ENCODE measurements at regions not wholly inside any gene's neighbourhood (a gene's known extent, or its start where the extent isn't known, plus 50 kb on each side); places are given as distances from the start of the nearest gene placed in this dataset.

DNA sequence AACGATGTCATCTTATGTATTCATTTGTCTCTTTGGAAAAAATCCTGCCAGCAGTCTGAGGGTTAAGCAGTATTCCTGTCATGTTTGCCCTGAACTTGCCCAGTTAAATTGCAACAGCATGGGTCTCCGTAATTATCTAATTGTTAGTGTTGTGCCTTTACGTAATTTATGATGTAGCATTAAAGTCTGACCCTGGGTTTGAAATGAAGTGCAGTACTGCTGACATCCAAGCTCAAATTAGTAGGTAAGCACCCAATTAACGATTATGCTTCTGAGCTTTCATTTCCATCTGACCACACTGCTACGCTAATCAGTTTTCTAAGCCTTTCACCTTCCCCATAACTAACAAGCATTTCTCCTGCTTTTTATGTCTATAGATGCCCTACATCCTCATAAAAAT is 241.8 kb downstream of the ARRDC4 start:
- DNase-seq, result no peak

DNA sequence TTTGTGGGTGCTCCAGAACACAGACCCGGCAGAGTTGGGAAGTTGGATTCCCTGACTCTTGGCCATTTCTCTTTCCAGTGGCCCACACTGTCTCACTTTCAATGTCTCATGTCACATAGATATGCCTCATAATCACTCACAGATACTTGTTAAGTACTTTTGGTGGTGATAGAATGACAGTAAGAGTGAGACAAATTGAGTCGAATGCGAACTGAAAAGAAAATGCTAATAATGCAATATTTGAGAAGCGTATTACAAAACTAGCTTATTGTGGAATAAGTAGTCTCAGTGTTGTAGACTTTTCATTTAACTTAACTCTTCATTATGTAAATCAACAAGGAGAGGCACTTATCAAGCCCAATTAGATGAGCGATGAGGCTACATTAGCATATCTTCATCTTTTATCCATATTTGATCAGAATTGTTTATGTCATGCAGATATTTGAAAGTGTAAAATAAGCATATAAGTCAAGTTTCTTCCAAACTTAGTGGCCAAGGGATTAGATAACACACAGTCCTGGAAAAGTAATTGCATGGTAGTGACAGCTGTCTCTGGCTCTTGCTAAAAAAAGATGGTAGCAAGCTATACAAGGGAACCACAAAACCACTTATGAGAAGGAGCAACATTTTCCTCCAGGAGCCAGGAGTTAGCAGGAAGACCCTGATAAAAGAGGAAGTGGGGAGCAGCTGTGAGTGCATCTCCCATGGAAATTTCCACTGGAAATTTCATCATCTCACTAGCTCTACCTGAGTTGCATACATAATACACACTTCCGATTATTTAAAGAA is 243.6 kb downstream of the ARRDC4 start:
- DNase-seq, result no peak

DNA sequence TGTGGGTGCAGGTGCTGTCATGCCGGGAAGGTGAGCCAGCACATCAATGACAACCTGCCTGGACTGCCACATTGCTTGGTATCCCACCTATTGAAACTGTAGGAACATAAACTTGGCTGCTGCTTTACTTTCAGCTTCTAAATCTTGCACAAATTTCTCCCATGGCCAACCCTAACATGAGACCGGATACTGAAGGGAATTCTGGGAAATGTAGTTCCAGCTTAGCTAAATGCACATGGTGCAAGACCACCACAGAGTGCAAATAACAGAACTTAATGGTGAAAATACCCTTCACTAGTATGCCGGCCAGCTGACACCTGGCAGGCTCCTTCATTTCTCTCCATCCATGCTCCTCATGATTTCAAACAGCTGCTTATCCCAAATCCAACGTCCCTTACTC is 247.4 kb downstream of the ARRDC4 start:
- DNase-seq, result no peak

DNA sequence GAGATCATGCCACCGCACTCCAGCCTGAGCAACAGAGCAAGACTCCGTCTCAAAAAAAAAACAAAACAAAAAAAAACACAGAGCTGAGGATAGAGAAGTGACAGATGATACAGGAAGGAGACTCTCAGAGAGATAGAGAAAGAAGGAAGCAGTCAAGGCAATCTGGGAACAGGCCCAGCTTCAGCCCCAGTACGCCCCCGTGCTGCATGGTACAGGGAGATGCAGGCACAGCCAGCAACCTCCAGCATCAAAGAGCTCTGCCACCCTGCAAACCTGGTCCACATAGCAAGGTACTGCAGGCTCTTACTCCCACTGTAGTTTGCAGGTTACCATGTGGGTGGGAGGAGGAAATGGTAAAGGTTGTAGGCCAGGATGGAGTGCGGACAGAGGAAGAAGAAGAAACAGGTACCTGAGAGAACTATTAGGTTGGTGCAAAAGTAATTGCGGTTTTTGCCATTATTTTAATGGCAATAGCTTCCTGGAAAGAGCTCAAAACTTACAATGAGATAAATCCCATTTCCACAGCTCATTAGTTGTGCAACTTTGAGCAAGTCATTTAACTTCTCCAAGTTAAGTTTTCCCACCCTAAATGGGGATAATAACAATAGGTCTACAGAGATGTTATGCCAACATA is 253.0 kb downstream of the ARRDC4 start:
- DNase-seq, result no peak

DNA sequence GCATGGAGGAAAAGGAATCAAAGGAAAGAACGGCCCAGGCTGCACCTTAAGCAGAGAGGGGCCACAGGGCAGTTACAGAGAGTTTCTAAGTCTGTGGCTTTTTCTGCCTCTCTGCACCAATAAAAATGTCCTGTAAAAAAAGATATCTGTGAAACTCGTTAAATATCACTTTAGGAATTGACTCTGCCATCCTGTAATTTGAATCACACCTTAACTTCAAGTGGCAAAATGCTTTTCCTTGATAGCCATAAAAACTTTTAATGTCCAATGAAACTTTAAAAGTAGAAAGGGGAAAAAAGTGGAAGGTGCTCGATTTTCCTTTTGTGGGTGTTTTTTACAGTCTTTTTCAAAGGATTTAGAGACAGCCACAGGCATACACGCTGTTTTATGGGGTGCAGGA is 255.7 kb downstream of the ARRDC4 start:
- no peak for DNase-seq

DNA sequence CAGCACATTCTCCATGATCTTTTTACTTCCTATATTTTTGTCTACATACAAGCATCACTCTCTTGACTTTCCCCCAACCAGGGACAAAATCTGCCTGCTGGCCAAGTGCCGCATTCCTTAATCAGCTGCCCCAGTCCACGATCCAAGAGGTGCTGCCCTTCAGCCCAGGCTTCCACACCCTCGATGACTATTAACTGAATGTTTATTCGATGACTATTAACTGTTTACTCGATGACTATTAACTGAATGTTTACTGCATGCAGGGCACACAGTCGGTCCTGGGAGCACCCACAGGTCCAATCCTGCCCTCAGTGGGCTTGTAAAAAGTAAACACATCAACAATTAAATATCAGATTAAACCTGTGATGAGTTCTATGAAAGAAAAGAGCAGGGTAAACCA is 256.9 kb downstream of the ARRDC4 start:
- DNase-seq, result no peak

DNA sequence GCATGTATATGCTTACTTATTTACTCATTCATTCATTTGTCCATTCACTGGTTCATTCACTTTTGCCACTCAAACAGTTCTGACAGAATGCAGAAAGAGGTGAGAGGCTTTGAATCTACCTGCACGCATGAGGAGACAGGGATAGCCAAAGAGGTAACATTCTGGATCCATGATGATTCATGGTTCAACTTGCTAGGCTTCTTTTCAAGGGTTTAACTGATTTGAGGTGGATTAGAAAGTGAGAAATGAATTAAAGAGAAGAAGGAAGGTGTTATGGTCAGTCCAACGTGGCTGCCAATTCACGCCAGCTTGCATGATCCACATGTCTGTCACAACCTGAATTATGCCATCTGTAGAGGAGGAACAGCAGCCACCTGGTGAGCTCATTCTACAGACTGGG is 260.6 kb downstream of the ARRDC4 start:
- no peak for DNase-seq

DNA sequence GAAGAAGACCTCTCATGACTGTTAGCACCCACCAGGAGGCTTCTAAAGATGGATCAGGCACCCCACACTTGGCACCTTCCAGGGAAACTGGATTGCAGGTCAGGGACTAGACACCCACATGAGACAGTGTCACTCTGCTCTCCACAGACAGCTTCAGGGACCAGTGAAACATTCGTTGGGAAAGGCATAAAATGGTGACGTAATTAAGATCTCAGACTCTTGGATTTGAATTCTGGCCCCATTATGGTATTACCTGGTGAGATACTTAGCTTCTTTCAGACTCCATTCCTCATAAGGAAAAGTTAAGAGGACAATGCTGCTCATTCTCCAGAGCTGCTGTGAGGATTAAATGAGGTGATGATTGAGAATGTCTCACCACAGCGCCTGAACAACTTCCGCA is 261.1 kb downstream of the ARRDC4 start:
- DNase-seq, result no peak

DNA sequence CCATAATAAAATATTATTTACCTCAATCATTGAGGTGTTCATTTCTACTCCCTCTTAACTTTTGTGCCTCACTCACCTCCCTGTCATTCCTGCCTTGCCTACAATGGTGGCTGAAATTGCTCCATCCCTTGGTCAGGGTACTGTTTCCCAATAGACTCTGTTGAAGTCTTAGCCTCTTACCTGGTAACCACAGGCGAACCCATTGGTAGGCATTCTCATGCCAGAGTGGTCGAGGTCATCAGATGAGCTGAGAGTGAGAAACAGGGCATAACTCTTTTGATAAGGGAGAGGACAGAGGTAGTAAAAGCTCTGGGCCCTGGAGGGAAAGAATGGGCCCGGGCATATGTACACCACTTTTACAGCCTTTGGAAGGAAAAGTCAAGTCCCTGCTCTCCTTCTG is 265.6 kb downstream of the ARRDC4 start:
- no peak for DNase-seq

DNA sequence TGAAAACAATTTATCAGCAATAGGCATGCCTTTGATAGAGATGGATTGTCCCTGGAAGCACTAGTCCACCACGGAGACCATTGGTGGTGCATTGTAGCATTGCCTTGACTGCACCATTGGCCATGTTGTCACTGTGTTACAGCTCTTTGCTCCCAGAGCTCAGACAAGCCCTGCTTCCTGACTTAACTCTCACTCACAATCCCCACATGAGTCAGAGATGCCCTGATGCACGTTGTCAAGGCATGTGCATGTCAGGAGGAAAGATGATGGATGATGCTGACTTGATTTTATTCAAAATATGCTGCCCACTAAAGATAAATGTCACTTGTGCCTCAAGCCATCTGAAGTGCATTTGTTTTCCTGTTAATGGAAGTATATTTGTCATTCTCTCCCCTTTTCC is 266.1 kb downstream of the ARRDC4 start:
- no peak for DNase-seq

DNA sequence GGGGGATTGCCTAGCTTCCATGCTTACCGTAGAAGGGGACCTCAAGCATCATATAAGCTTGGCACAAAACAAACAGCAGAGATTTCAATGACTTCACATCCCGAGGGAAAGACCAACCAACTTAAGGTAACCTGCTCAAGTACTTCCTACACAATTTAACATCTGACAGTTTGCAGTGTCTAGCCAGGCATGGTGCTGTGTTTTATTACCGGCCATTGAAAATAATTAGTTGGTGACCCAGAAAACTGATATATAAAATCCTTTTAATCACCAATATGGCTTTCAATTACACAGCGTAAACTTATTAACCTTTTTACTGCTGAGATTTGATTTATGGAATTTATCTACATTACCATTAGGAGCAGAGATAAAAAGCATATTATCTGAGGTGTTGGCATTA is 268.3 kb downstream of the ARRDC4 start:
- no peak for DNase-seq

DNA sequence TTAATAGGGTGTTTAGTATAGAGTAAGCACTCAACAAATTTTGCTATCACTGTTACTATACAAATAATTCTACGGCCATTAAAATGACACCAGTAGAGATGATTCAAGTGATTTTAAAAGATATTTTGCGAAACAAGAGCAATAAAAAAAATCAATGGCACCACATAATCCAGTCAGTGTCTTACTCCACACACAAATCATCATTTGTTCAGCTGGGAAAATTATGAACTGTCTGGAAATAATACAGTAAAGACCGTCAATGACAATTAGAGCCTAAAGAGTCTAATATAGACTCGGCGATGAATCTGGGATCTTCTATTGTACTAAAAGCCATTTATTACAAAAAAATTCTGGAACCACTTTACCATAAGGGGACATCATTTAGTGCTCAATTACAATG is 270.5 kb downstream of the ARRDC4 start:
- DNase-seq, result no peak

DNA sequence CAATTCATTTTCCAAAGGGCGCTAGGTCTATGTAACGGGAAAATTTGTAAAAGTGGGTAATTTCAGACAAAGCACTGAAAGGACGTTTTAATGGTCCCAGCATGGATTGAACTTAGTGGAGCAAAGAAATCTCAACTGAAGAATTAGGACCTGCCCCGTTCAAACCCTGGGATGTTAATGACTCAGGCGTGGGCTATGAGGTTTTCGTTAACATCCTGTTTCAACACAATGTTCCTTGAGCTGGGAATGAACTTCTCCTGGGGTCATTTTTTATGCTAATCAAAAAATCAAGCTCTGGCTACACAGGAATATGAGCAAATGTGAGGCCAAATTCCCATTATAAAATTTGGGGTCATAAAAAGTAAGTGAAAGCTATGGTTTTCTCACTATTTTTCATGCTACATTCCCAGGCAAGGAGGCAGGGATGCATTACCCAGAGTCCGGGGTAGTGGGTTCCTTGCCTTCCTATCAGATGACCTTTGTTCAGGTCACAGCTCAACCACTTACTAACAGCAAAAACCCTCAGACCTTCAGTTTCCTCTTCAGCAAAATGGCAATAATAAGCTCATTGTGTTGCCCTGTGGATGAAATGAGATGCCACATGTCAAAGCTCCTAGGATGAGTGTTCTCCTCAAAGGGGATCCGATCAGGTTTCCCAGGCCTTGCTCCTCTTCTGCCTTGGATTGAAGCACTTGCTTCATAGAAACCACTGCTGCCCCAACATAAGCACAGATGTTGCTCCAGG is 271.4 kb downstream of the ARRDC4 start:
- DNase-seq, result no peak

DNA sequence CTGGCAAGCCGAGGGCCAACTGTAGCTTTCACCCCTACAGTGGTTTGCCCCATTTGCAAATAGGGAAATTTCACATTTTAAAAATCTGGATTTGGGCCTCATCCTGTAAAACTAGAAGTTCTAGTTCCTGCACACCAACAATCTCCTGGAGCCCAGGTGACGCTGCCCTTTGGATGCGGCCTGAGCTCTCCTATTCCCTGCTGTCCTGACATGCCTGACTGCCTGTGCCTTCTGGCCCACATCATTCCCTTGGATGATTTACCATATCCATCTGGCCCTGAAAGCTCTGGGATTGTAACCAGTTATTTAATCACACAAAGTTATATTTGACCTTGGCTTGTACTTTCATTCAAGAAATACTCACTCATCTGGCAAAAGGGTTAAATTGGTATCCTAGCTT is 272.3 kb downstream of the ARRDC4 start:
- DNase-seq, result no peak

DNA sequence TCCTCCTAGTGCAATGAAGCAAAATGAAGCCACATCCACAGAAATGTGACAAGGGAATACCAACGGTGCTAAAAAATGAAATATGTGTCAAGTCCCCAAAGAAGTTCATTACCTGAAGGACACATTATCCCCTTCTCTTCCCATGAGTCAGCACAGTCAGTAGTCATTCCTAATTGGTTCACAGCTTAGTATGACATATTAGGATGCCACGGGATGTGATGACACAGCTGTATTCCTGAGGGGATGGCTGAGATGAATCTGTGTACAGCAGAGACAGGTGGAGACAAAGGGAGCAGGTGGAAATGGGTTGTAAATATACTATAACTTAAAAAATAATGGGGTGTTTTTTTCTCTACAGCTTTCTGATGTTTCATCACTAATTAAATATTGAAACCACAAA is 273.4 kb downstream of the ARRDC4 start:
- DNase-seq, result no peak

DNA sequence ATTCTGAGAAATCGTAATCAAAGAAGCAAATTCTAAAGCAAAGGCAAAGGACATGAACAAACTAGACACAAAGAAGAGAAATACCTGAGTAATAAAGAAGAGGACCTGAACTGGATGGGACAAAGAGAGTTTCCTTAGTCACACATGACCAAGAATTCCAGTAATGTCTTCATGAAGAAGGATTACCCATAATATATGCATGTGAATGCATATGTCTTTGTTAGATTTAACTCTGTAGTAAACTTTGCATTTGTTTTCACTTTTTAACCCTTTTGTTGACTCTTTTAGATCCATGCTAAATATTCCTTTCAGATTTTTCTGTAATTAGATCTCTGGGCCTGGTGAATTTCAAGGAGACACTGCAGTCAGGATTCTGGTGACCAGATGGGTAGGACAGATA is 279.8 kb downstream of the ARRDC4 start:
- no peak for DNase-seq

DNA sequence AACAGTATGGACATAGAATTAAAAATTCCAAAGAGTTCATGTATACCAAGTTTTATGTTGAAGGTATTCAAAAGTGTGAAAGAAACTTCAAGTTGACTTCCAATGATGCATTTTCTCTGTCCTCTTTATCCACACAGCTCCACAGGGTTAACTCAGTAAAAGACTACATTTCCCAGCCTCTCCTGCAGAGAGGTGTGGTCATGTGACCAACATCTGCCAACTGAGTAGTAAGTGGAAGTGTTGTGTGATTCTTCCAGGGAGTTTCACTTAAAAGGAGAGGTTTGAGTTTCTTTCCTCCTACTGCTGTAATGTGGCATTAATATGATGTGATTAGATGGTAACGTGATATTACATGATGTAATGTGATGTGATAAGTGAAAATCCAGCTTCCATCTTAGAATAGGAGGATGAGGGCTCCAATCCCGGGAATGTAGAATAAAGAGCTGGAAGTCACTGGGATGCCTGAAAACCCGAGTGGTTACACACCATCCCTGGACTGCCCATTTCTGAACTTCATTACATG is 280.6 kb downstream of the ARRDC4 start:
- DNase-seq, result no peak

DNA sequence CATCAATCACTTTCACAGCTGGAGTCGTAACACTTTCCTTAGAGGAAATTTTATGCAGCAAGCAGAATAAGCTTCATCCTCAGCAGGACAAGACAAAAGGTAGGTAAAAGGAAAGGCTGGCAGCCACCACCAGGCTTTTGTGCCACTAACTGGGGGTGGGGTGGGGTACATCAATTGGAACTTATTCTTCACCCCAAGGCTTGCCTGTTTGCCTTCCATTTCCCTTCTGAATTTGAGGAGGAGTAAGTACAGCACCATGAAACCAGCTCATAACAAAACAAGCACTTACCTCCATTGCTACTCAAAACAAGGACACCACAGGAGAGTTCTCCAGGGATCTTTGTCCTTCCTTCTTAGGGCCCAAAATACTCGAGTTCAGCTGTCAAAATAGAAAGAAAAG is 296.8 kb downstream of the ARRDC4 start:
- no peak for DNase-seq

DNA sequence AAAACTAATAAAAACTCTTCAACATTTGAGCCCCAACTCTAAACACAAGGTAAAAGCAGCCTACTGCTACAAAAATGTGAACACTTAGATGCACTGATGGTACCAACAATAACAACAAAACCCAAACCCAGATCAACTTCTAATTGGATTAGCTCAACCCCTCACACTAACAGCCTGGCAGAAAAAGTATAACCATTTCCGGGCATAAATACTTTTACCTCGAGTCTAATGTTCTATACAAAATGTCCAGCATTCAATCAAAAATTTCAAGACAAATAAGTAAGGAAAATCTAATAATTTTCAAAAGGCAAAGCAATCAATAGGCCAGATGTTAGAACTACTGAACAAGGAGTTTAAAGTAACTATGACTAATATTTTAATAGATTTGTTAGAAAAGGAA is 303.3 kb downstream of the ARRDC4 start:
- no peak for DNase-seq

DNA sequence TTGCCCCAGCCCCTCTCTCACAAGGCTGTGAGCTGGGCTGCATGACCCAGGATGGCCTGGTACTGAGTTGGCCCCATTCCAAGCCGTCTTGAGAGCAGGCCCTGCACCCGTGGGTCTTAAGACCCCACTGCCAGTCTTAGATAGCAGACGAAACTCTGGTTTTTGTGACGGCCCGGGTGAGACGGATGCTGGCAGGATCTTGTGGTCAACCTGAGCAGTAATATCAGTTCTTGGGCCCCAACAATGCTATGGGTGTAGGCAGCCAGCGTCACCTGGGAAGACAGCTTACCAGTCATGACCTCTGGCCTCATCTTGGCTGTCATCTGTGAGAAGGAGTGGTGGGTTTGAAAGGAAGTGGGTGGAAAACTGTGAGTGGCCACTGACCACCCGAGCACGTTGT is 305.8 kb downstream of the ARRDC4 start:
- no peak for DNase-seq

DNA sequence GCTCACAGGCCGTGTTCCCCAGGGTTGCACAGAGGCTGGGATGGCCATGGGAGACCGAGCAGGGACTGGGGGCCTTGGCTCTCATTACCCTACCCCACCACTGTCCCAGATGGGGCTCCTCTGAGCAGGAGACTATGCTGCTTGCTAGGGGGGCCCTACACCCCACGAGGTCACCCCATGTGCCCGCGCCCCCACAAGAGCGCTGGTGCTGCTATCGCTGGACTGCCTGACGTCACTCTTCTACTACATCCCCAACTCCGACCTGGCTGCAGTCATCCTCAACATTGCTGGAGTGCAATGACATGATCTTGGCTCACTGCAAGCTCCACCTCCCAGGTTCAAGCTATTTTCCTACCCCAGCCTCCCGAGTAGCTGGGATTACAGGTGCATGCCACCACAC is 307.7 kb downstream of the ARRDC4 start:
- no peak for DNase-seq

DNA sequence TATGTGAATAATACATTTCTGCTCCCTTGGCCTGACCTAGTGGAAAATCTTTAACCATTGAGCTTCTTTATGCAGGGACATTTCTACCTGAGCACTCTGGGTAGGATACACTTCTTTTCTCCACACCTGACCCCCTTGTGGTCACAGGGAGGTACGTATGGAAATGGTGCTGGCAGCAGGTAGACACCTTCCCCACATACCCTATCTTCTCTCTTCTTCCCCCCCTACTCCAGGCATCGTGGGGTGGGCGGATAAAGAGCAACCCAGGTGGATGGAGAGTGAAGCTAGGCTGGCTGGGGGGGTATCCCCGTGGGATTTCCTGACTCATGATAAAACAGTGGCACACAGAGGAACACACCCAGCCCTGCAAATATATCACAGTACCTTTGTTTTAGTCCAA is 312.1 kb downstream of the ARRDC4 start:
- DNase-seq, result no peak

DNA sequence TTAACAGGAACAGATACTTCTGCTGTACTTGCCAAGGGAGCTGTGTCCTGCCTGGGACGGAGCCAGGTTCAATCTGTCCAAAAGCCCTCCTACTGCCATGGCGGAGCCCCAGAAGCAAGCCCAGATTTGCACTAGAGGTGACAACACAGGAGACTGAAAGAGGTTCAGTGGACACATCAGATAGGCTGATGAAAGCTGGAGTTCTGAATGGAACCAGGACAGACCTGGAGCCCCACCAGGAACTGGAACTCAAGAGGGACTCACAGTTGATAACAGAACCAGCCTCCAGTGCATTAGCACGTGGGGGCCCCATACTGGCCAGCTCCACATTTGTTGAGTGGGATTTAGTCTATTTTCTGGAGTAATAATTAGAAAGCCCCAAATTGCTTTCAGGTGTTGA is 315.5 kb downstream of the ARRDC4 start:
- no peak for DNase-seq

DNA sequence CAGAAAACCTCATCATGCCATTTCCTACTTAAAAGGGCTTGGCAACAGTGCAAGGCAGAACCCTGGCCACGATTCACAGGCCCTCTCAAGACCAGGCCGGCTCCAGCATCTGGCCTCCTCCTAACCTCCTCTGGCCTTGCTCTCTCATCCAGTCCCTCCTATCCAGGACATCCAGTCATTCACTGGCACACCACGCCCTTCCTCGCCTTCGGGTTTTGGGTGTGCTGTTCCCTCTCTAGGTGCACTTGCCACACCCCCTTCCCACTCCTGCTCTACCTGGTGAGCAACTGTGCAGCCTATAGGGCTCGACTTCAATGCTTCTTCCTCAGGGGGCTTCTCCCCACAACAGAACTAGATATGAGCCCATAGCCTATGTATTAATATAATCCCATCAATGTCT is 317.1 kb downstream of the ARRDC4 start:
- DNase-seq, result no peak

Data from T-helper 2 cell (primary cell).